B cell (primary cell): ENCODE measurements at regions not wholly inside any gene's neighbourhood (a gene's known extent, or its start where the extent isn't known, plus 50 kb on each side); places are given as distances from the start of the nearest gene placed in this dataset.

Source experiments
- ATAC-seq: fragments of 200-7000 bp; cut with Tn5 transposase; one replicate; pipeline ENCODE4 v1.10.0; 2021; ENCODE audit warnings: low read depth, mild to moderate bottlenecking, moderate number of reproducible peaks, moderate library complexity
- CTCF ChIA-PET: fragments of 350-600 bp; sonication (Branson Sonifier 250); formaldehyde crosslinking; loops from one replicate; lab custom pipeline; 2021; ENCODE audit warnings: antibody characterized with exemption, inconsistent platforms; lab: Charles Lee
- POLR2A ChIA-PET: fragments of 350-600 bp; sonication (Branson Sonifier 250); formaldehyde crosslinking; loops from one replicate; lab custom pipeline; 2021; ENCODE audit warnings: antibody characterized with exemption; lab: Charles Lee
- DNase-seq: peaks from one replicate; pipeline ENCODE4 v3.0.0; 2013
- H2AFZ ChIP-seq: 2 replicates; pipeline ENCODE4 v1.6.1; 2012; ENCODE audit warnings: mild to moderate bottlenecking, low read depth, low read length; ENCODE audit not compliant: insufficient read depth, poor library complexity, severe bottlenecking
- H3K27ac ChIP-seq, 2 donors: 1 replicate in 1 of 2; 2 replicates in 1 of 2; pipeline ENCODE4 v1.5.1; 2012 to 2013; ENCODE audit warnings: low read length in 2 of 2, mild to moderate bottlenecking in 2 of 2, moderate library complexity in 1 of 2
- H3K27me3 ChIP-seq, 4 experiments: fragments of 200-600 bp in 1 of 4; sonication (generic) in 1 of 4; replicated peaks in 1 of 4; 1 replicate in 2 of 4; 2 replicates in 2 of 4; pipeline versions ENCODE4 v1.6.1 to v1.7.0; 2013 to 2016; ENCODE audit warnings: low read length in 3 of 4, mild to moderate bottlenecking in 2 of 4, mixed read lengths in 1 of 4, moderate library complexity in 1 of 4; ENCODE audit not compliant: insufficient read depth in 4 of 4, control insufficient read depth in 3 of 4; ENCODE audit errors: control extremely low read depth in 1 of 4
- H3K36me3 ChIP-seq, 2 experiments: replicated peaks in 1 of 2; 1 replicate in 1 of 2; 2 replicates in 1 of 2; pipeline versions ENCODE4 v1.6.1 to v1.7.1; 2013; ENCODE audit warnings: low read length in 1 of 2; ENCODE audit not compliant: insufficient read depth in 2 of 2, control insufficient read depth in 1 of 2; ENCODE audit errors: control extremely low read depth in 1 of 2, extremely low read depth in 1 of 2
- H3K4me1 ChIP-seq, 2 donors: fragments of 200-600 bp in 1 of 2; sonication (generic) in 1 of 2; 1 replicate in 1 of 2; 2 replicates in 1 of 2; pipeline versions ENCODE4 v1.5.1 to v1.6.1; 2013 to 2017; ENCODE audit warnings: low read length in 2 of 2; ENCODE audit not compliant: control insufficient read depth in 2 of 2, insufficient read depth in 2 of 2
- H3K4me2 ChIP-seq: replicated peaks from 2 replicates; pipeline ENCODE3; 2012; ENCODE audit warnings: mild to moderate bottlenecking, low read depth, low read length; ENCODE audit not compliant: poor library complexity, severe bottlenecking
- H3K4me3 ChIP-seq, 5 experiments: fragments of 200-600 bp in 1 of 5; sonication (generic) in 1 of 5; 1 replicate in 3 of 5; 2 replicates in 2 of 5; pipeline versions ENCODE4 v1.5.1 to v1.7.0; 2011 to 2016; ENCODE audit warnings: low read length in 4 of 5, mild to moderate bottlenecking in 4 of 5, low read depth in 2 of 5, control low read depth in 1 of 5, moderate library complexity in 1 of 5; ENCODE audit not compliant: insufficient read depth in 1 of 5; ENCODE audit errors: control extremely low read depth in 1 of 5, extremely low read depth in 1 of 5
- H3K79me2 ChIP-seq: fragments of 200-600 bp; sonication (generic); one replicate; pipeline ENCODE4 v1.6.0; 2016; ENCODE audit warnings: low read length; ENCODE audit not compliant: control insufficient read depth, insufficient read depth
- H3K9ac ChIP-seq: fragments of 200-600 bp; sonication (generic); 2 replicates; pipeline ENCODE4 v1.6.1; 2017; ENCODE audit warnings: mild to moderate bottlenecking, low read length, moderate library complexity
- H3K9me3 ChIP-seq, 3 donors: one replicate each; pipeline versions ENCODE4 v1.6.1 to v1.7.1; 2013; ENCODE audit warnings: low read length in 2 of 3; ENCODE audit not compliant: control insufficient read depth in 2 of 3, insufficient read depth in 1 of 3; ENCODE audit errors: control extremely low read depth in 1 of 3
- H4K20me1 ChIP-seq: 2 replicates; pipeline ENCODE4 v1.6.0; 2012; ENCODE audit warnings: mild to moderate bottlenecking, low read length; ENCODE audit not compliant: insufficient read depth, control insufficient read depth, poor library complexity, severe bottlenecking
- H3K27ac Mint-ChIP-seq: one replicate; pipeline ENCODE4 v1.8.0; 2021; ENCODE audit warnings: mixed read lengths
- H3K27me3 Mint-ChIP-seq: one replicate; pipeline ENCODE4 v1.8.0; 2021; ENCODE audit warnings: mixed read lengths
- H3K4me1 Mint-ChIP-seq: one replicate; pipeline ENCODE4 v1.8.0; 2021; ENCODE audit warnings: mixed read lengths
- H3K4me3 Mint-ChIP-seq: one replicate; pipeline ENCODE4 v1.8.0; 2021; ENCODE audit warnings: mixed read lengths
- H3K9me3 Mint-ChIP-seq: one replicate; pipeline ENCODE4 v1.8.0; 2022; ENCODE audit warnings: mixed read lengths; ENCODE audit not compliant: insufficient read depth
- EZH2 ChIP-seq: IDR thresholded peaks from 2 replicates; pipeline ENCODE4 v1.6.1; 2012; ENCODE audit warnings: borderline replicate concordance, low read depth, mild to moderate bottlenecking, moderate library complexity, low read length; ENCODE audit not compliant: insufficient read depth, poor library complexity, severe bottlenecking
- WGBS: methylation state at CpG from one replicate; pipeline ENCODE4 v1.1.5; 2013; ENCODE audit warnings: missing lambda C conversion rate; ENCODE audit not compliant: insufficient coverage; 5-methylcytosine and 5-hydroxymethylcytosine counted together
- intact Hi-C: fragments of 100-400 bp; cut with micrococcal nuclease; formaldehyde crosslinking; loops from one replicate; pipeline ENCODE4 v1.10.0; 2022
- TF ChIP-seq, protein P1 (sequence below): fragments of 200-600 bp; IDR thresholded peaks from one replicate; pipeline ENCODE4 v1.8.0; 2022; ENCODE audit warnings: antibody characterized with exemption, mild to moderate bottlenecking

DNA sequence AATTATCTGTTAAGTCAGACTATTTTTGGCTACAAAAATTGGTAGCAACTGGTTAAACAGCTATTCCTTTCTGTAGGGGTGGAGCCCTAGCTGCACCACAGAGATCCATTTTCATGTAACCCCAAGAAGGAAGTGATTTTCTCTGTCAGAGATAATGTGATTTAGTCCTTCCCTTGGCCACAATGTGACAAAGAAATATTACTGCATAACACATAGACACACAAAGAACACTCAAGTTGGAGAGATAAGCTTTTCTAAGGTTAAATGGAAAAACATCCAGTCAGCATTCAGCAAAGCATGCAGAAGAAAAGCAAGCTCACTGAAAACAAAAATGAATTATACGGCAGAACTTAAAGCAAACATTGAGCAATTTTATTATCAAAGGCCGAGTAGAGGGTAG lies 227.8 kb upstream of the CDH9 start:
- intact Hi-C loops = no loop called here
- DNase-seq (no peak), ATAC-seq (no peak)
- POLR2A ChIA-PET = no interaction called here
- Histone ChIP-seq H3K4me2 (no peak overlapping the region), H3K79me2 (no peaks in the 10 kb centered on the region), H3K27ac (no peak overlapping the region), H2AFZ (no peak overlapping the region), H3K9me3 (peaks cover 0 to 18% (median 0%) of the 10 kb centered on the region in 3 donors), H3K27me3 (no peaks in the 10 kb centered on the region), H3K9ac (no peak overlapping the region), H3K36me3 (no peaks in the 10 kb centered on the region), H3K4me1 (no peaks in the 10 kb centered on the region), H3K4me3 (no peak overlapping the region), H4K20me1 (no peaks in the 10 kb centered on the region)
- peaks cover 10% of the 10 kb centered on the region for H3K9me3 Mint-ChIP-seq
- H3K27ac Mint-ChIP-seq = no peak overlapping the region
- CTCF ChIA-PET = interaction anchor here (1.5 kb wide), 1 partner anchor 23 kb away, joined by 3 read pairs; no protein-coding TSS in a partner anchor
- H3K27me3 Mint-ChIP-seq = no peaks in the 10 kb centered on the region
- H3K4me3 Mint-ChIP-seq = no peak overlapping the region
- no peaks in the 10 kb centered on the region for H3K4me1 Mint-ChIP-seq
- TF ChIP-seq, protein P1, sequence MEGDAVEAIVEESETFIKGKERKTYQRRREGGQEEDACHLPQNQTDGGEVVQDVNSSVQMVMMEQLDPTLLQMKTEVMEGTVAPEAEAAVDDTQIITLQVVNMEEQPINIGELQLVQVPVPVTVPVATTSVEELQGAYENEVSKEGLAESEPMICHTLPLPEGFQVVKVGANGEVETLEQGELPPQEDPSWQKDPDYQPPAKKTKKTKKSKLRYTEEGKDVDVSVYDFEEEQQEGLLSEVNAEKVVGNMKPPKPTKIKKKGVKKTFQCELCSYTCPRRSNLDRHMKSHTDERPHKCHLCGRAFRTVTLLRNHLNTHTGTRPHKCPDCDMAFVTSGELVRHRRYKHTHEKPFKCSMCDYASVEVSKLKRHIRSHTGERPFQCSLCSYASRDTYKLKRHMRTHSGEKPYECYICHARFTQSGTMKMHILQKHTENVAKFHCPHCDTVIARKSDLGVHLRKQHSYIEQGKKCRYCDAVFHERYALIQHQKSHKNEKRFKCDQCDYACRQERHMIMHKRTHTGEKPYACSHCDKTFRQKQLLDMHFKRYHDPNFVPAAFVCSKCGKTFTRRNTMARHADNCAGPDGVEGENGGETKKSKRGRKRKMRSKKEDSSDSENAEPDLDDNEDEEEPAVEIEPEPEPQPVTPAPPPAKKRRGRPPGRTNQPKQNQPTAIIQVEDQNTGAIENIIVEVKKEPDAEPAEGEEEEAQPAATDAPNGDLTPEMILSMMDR = no peak
- no peak for TF ChIP-seq EZH2
- WGBS = 33% methylated on average over 1 of the region's 2 CpGs

DNA sequence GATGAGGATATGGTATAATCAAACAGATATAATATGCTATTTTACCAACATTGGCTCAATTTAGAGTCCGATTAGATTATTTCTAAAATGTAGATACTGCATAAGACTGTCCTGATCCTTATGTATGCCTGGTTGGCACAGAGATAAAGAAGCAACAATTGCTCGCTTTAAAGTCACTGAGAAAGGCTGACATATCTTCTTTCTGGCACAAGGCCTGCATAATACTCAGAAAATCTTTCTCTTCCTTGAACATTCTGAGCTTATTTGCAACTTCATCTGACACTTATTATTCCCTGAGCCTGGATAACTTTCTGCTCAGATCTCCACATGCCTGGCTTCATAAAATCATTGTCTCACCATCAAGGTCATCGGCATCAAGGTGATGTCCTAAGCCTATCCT lies 219.3 kb upstream of the CDH9 start:
- no peak for DNase-seq
- H3K27me3 ChIP-seq = no peaks in the 10 kb centered on the region
- Mint-ChIP-seq H3K9me3 (peaks cover 6% of the 10 kb centered on the region), H3K4me3 (no peak overlapping the region), H3K27ac (no peak overlapping the region), H3K27me3 (no peaks in the 10 kb centered on the region), H3K4me1 (no peaks in the 10 kb centered on the region)
- H3K27ac ChIP-seq = no peak overlapping the region
- ChIA-PET CTCF (no interaction called here), POLR2A (no interaction called here)
- H3K4me1 ChIP-seq = no peaks in the 10 kb centered on the region
- 86% methylated on average over 2 of the region's 3 CpGs for WGBS
- no peaks in the 10 kb centered on the region for H3K9me3 ChIP-seq
- no peak overlapping the region for H3K9ac ChIP-seq
- TF ChIP-seq, protein P1 = no peak
- TF ChIP-seq EZH2 = no peak
- no peaks in the 10 kb centered on the region for H3K79me2 ChIP-seq
- H4K20me1 ChIP-seq = no peaks in the 10 kb centered on the region
- intact Hi-C loops = no loop called here
- H2AFZ ChIP-seq = no peak overlapping the region
- ATAC-seq = no peak
- H3K4me2 ChIP-seq = no peak overlapping the region
- no peak overlapping the region for H3K4me3 ChIP-seq
- H3K36me3 ChIP-seq = no peaks in the 10 kb centered on the region
